Peyer's patch (tissue), 4 donors: ENCODE measurements at regions not wholly inside any gene's neighbourhood (a gene's known extent, or its start where the extent isn't known, plus 50 kb on each side); places are given as distances from the start of the nearest gene placed in this dataset.

Source experiments
- POLR2A ChIP-seq, 2 donors: fragments of 450-650 bp; IDR thresholded peaks; one replicate each; pipeline ENCODE4 v1.5.1; 2017; ENCODE audit warnings: antibody characterized with exemption in 2 of 2, mild to moderate bottlenecking in 2 of 2, moderate library complexity in 2 of 2
- TF ChIP-seq, protein P1 (sequence below), 6 experiments: fragments of 450-650 bp in 4 of 6; fragments of 200-600 bp in 2 of 6; sonication (generic) in 1 of 6; IDR thresholded peaks; one replicate each; pipeline ENCODE4 v1.5.1; 2017 to 2019; ENCODE audit warnings: antibody characterized with exemption in 6 of 6, mild to moderate bottlenecking in 3 of 6, moderate library complexity in 1 of 6

DNA sequence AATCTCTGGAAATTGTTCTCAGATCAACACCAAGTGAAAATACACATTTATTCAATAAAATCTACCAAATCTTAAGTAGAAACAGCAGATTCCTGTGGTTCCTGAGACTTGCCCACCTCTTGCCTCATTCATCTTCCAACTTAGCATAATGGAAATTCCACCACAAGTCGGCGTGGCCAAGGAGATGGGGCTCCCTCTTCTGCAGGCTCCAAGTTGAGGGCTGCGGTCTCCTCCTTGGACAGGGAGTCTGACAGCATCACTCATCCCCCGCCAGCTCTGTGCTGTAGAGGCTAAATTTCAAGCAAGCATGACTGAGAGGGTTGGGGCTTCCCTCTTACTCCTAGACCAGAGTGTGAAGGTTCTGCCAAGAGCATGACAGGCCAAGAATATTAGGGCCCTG lies 273.7 kb downstream of the DIRAS2 start:
- TF ChIP-seq, protein P1, sequence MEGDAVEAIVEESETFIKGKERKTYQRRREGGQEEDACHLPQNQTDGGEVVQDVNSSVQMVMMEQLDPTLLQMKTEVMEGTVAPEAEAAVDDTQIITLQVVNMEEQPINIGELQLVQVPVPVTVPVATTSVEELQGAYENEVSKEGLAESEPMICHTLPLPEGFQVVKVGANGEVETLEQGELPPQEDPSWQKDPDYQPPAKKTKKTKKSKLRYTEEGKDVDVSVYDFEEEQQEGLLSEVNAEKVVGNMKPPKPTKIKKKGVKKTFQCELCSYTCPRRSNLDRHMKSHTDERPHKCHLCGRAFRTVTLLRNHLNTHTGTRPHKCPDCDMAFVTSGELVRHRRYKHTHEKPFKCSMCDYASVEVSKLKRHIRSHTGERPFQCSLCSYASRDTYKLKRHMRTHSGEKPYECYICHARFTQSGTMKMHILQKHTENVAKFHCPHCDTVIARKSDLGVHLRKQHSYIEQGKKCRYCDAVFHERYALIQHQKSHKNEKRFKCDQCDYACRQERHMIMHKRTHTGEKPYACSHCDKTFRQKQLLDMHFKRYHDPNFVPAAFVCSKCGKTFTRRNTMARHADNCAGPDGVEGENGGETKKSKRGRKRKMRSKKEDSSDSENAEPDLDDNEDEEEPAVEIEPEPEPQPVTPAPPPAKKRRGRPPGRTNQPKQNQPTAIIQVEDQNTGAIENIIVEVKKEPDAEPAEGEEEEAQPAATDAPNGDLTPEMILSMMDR (IDR thresholded peaks at IDR 0.05), result no peak
- no peak for TF ChIP-seq POLR2A (IDR thresholded peaks at IDR 0.05)
